IPS-18a (cell line): ENCODE measurements at regions not wholly inside any gene's neighbourhood (a gene's known extent, or its start where the extent isn't known, plus 50 kb on each side); places are given as distances from the start of the nearest gene placed in this dataset.
"Not testable (repeated sequence)": the region's sequence is repeated elsewhere in the genome, so short reads cannot be mapped to it uniquely, and the experiment has no call there.

Experiments used
- H3K27ac ChIP-seq: one replicate; pipeline ENCODE4 v1.5.1; 2013; ENCODE audit warnings: low read length
- H3K27me3 ChIP-seq: one replicate; pipeline ENCODE4 v1.6.1; 2013; ENCODE audit warnings: mild to moderate bottlenecking, low read length; ENCODE audit not compliant: control insufficient read depth, insufficient read depth
- H3K36me3 ChIP-seq: one replicate; pipeline ENCODE4 v1.6.1; 2013; ENCODE audit warnings: low read depth, low read length; ENCODE audit not compliant: control insufficient read depth
- H3K4me1 ChIP-seq: one replicate; pipeline ENCODE4 v1.6.1; 2013; ENCODE audit warnings: low read depth, low read length; ENCODE audit not compliant: control insufficient read depth
- H3K4me3 ChIP-seq: one replicate; pipeline ENCODE4 v1.5.1; 2013; ENCODE audit warnings: low read length
- H3K9ac ChIP-seq: one replicate; pipeline ENCODE4 v1.6.1; 2013; ENCODE audit warnings: mild to moderate bottlenecking, low read length, moderate library complexity
- H3K9me3 ChIP-seq: one replicate; pipeline ENCODE4 v1.6.1; 2013; ENCODE audit warnings: low read depth, low read length; ENCODE audit not compliant: control insufficient read depth

DNA sequence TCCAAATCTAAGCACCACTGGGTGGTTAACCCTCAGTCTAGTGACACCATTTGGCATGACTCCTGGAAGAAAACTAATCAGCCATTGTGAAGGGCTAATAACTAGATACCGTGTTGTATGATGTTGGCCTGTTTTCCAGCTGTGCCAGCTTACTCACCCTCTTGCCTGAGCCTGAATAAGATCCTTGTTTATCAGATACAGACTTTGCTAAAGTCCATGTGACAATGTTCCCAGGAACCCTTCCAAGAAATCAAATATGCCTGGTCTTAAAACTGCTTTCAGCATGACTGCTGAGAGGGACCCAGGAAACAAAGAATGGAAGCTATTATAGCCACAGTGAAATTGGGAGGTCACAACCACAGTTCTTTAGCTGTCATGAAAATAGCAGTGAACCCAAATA is 640.8 kb upstream of the INTU start:
- Histone ChIP-seq H3K4me3 (no peak overlapping the region), H3K9me3 (no peaks in the 10 kb centered on the region), H3K9ac (no peak overlapping the region), H3K27ac (no peak overlapping the region), H3K4me1 (no peaks in the 10 kb centered on the region), H3K27me3 (no peaks in the 10 kb centered on the region), H3K36me3 (no peaks in the 10 kb centered on the region)

DNA sequence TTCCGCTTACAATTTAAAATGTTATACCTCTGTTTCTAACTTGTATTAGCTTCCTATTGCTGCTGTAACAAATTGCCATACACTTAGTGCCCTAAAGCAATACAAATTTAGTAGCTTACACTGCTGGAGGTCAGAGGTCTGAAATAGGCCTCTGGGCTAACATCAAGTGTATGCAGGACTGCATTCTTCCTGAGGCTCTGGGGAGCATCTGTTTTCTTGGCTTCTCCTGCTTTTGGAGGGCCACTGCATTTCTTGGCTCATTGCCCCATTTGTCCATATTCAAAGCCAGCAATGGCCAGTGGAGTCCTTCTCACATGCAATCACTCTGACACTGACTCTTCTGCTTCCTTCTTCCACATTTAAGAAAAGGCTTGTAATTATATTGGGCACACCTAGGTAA is 639.8 kb upstream of the INTU start:
- H3K9ac ChIP-seq: no peak overlapping the region
- no peaks in the 10 kb centered on the region for H3K4me1 ChIP-seq
- no peak overlapping the region for H3K4me3 ChIP-seq
- H3K27me3 ChIP-seq: no peaks in the 10 kb centered on the region
- H3K9me3 ChIP-seq: no peaks in the 10 kb centered on the region
- no peak overlapping the region for H3K27ac ChIP-seq
- H3K36me3 ChIP-seq: no peaks in the 10 kb centered on the region

DNA sequence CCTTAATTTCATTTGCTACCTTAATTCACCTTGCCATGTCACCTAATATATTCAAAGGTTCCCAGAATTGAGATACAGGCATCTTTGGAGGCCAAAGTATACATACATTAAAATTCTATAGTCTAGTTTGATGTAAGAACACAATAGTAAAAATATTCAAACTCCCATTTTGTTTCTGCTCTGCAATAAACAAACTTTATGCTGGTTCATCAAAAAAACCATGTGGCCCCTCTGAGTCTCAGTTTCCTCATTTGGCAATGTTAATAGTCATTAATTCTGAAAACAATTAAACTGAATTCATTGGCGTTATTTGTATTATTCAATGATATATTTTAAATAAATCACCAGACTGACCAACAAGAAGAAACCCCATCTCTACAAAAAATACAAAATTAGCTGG is 639.4 kb upstream of the INTU start:
- no peak overlapping the region for H3K9ac ChIP-seq
- no peaks in the 10 kb centered on the region for H3K36me3 ChIP-seq
- no peaks in the 10 kb centered on the region for H3K27me3 ChIP-seq
- H3K4me1 ChIP-seq: no peaks in the 10 kb centered on the region
- no peak overlapping the region for H3K4me3 ChIP-seq
- H3K9me3 ChIP-seq: no peaks in the 10 kb centered on the region
- H3K27ac ChIP-seq: no peak overlapping the region

DNA sequence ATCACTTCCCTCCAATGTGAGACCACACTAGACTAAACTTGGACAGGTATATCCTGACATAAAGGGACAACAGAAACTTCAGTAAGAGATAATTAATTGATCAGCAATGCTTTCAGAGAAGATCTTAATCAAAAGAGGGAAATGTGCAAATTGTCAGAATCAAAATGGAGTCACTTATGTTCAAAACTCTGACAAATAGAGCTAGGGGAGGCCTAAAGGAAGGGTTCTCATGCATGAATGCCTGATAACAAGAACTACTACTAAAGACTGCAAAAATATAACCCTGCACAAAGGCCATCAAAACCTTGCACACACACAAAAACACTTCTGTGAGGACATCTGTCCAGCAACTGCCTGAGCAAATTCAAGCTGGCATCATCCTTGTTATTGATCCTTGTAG is 637.5 kb upstream of the INTU start:
- no peak overlapping the region for H3K27ac ChIP-seq
- no peaks in the 10 kb centered on the region for H3K9me3 ChIP-seq
- no peak overlapping the region for H3K9ac ChIP-seq
- no peaks in the 10 kb centered on the region for H3K4me1 ChIP-seq
- no peaks in the 10 kb centered on the region for H3K36me3 ChIP-seq
- H3K4me3 ChIP-seq: no peak overlapping the region
- H3K27me3 ChIP-seq: no peaks in the 10 kb centered on the region

DNA sequence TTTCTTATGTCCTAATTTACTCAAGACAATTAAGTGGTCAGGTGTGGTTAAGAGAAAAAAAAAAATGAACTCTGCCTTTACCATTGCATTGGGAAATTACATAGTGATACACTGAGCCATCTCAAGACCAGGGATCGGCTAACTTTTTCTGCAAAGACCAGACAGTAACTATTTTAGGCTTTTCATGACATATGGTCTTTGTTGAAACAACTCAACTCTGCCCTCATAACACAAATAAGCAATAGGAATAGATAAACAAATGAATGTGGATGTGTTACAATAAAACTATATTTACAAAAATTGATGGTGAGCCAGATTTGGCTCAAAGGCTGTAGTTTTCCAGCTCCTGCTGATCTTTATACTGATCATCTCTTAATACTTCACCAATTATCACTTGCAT is 632.6 kb upstream of the INTU start:
- Histone ChIP-seq H3K27me3 (no peaks in the 10 kb centered on the region), H3K4me3 (no peak overlapping the region), H3K9ac (no peak overlapping the region), H3K36me3 (no peaks in the 10 kb centered on the region), H3K9me3 (no peaks in the 10 kb centered on the region), H3K4me1 (no peaks in the 10 kb centered on the region), H3K27ac (no peak overlapping the region)

DNA sequence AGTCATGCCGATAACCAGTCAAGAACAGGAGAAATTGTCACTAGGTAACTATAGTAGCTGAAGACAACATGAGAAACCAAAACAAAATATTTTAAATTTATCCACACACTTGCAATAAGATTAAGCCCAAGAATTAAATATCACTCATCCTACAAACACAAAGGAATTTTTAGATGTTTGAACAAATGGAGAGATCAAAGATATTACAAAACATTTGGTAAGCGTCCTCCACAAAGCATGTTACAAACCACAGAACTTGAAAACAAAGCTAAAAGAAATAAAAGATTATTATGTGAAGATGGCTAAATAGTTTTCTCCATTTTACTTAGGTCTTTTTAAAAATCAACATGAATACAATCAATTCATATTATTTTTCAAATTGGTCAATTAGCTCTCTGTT is 631.9 kb upstream of the INTU start:
- H3K27me3 ChIP-seq: no peaks in the 10 kb centered on the region
- H3K9ac ChIP-seq: no peak overlapping the region
- no peaks in the 10 kb centered on the region for H3K4me1 ChIP-seq
- H3K27ac ChIP-seq: no peak overlapping the region
- no peak overlapping the region for H3K4me3 ChIP-seq
- H3K36me3 ChIP-seq: no peaks in the 10 kb centered on the region
- no peaks in the 10 kb centered on the region for H3K9me3 ChIP-seq

DNA sequence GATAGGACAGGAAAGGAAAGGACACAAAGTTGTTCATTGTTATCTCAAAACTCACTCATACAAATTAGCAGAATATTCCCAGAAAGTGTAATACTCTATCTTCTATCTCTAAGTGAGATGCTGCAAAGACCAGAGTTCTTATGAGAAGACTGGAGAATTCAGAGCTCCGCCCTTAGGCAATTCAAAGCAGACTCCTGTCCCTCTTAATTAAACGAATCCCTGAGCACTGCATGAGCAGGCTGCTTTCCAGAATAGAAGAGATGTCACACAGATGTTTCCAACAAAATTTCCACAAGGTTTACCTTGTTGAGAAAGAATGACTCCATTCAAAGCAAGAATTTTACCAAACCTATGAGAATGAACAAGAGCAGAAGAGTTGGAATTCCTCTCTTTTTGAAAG is 630.8 kb upstream of the INTU start:
- H3K27ac ChIP-seq: no peak overlapping the region
- no peak overlapping the region for H3K4me3 ChIP-seq
- H3K36me3 ChIP-seq: no peaks in the 10 kb centered on the region
- no peaks in the 10 kb centered on the region for H3K4me1 ChIP-seq
- no peaks in the 10 kb centered on the region for H3K27me3 ChIP-seq
- H3K9ac ChIP-seq: no peak overlapping the region
- H3K9me3 ChIP-seq: no peaks in the 10 kb centered on the region

DNA sequence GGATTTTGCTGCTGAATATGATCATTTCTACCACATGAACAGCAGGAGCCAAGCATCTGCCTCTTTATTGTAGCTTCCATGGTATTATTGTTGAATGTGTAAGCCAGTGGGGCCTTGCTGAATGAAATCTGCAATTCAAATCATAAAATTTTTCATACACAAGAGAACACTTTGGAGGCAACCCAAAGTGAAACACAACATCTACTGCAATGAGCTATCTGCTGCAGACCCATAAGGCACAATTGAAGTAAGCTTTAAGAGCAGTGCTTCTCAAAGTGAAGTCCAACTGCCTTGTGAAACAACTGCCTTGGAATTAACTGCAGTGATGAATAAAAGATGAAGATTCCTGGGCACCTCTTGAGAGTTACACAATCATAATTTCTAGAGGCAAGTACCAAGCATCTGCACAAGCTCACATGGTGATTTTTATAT is 626.3 kb upstream of the INTU start:
- Histone ChIP-seq H3K27me3 (no peaks in the 10 kb centered on the region), H3K4me3 (no peak overlapping the region), H3K36me3 (no peaks in the 10 kb centered on the region), H3K9ac (no peak overlapping the region), H3K9me3 (no peaks in the 10 kb centered on the region), H3K27ac (no peak overlapping the region), H3K4me1 (no peaks in the 10 kb centered on the region)

DNA sequence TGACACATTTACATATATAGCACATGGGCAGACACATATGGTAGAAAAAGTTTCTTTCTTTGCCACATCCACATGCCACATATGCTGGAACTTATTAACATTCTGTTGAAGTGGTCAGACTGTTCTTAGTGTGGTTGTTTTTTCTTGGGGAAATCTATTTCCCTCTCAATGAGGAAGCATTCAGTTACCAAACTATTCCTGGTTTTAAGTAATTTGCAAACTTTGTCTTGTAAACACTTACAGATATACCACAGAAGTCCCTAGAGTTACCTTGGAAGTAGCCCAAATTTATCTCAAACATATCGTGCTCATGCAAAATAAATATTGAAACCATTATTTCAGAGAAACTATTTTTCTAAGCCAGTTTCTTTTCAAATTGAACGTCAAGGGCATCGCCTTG is 625.5 kb upstream of the INTU start:
- Histone ChIP-seq H3K36me3 (no peaks in the 10 kb centered on the region), H3K9me3 (no peaks in the 10 kb centered on the region), H3K4me3 (no peak overlapping the region), H3K27me3 (no peaks in the 10 kb centered on the region), H3K9ac (no peak overlapping the region), H3K27ac (no peak overlapping the region), H3K4me1 (no peaks in the 10 kb centered on the region)

DNA sequence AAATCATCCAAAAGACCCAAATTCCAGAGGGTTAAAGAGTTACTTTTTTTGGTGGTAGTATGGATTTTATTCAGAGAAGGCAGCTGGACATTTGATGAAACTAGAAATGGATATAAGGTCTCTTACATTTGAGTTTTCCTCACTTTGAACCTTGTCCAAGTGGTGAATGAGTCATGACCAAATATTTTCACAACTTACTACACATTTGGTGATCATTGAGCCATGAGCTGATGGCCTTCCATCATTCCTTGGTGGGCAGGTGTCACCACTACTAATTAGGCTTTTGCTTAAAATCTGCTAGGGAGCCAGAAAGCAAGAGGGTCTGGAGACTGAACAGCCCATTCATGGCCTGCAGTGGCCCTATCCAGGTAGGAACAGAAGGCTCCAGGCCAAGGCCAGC is 620.2 kb upstream of the INTU start:
- H3K27me3 ChIP-seq: no peaks in the 10 kb centered on the region
- H3K9ac ChIP-seq: no peak overlapping the region
- no peaks in the 10 kb centered on the region for H3K9me3 ChIP-seq
- no peak overlapping the region for H3K27ac ChIP-seq
- no peaks in the 10 kb centered on the region for H3K4me1 ChIP-seq
- no peak overlapping the region for H3K4me3 ChIP-seq
- H3K36me3 ChIP-seq: no peaks in the 10 kb centered on the region

DNA sequence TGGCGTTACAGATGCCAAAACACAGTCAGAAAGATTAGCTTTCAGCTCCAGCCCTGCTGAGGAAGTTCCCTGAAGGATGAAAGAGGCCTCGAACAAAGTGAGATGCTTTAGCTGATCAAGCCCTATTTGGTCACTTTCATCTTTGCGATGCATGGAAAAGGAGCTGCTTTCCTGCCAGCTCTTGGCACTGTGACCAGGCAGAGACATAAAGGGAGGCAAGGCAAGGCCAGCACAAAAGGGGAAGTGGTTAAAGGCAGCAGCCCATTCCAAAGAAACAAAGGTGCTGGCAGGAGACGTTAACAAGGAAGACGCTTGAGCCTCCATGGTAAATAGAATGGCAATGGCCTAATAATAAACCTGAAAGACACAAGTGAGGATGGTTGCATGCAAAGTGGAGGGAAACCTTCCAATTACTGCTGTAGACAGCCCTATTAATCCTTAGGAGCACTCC is 617.1 kb upstream of the INTU start:
- Histone ChIP-seq H3K27me3 (no peaks in the 10 kb centered on the region), H3K9me3 (no peaks in the 10 kb centered on the region), H3K9ac (no peak overlapping the region), H3K36me3 (no peaks in the 10 kb centered on the region), H3K27ac (no peak overlapping the region), H3K4me1 (no peaks in the 10 kb centered on the region), H3K4me3 (no peak overlapping the region)

DNA sequence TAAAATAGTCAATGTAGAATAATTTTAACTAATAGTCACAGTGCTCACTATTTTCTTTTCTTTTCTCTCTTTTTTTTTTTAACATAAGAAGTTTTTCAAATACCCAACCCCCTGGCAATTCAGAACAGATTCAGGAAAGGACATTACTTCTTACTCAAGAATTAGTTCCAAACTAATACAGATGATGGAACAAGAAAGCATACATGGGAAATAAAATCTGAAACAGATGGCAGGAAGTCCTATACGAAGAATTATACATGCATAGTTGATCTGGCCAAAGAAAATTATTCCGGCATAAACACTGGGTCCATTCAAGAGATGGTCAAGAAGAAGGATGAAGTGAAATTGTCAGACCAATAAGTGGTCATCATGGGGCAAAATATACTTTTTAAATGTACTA is 614.4 kb upstream of the INTU start:
- H3K36me3 ChIP-seq: no peaks in the 10 kb centered on the region
- no peak overlapping the region for H3K27ac ChIP-seq
- H3K9ac ChIP-seq: no peak overlapping the region
- H3K4me1 ChIP-seq: no peaks in the 10 kb centered on the region
- H3K4me3 ChIP-seq: no peak overlapping the region
- no peaks in the 10 kb centered on the region for H3K9me3 ChIP-seq
- no peaks in the 10 kb centered on the region for H3K27me3 ChIP-seq

DNA sequence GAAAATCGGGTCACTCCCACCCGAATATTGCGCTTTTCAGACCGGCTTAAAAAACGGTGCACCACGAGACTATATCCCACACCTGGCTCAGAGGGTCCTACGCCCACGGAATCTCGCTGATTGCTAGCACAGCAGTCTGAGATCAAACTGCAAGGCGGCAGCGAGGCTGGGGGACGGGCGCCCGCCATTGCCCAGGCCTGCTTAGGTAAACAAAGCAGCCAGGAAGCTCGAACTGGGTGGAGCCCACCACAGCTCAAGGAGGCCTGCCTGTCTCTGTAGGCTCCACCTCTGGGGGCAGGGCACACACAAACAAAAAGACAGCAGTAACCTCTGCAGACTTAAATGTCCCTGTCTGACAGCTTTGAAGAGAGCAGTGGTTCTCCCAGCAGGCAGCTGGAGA is 611.9 kb upstream of the INTU start:
- not testable (repeated sequence) for H3K4me1 ChIP-seq, H3K36me3 ChIP-seq

More for the DNA sequence above, 611.9 kb upstream of the INTU start:
- not testable (repeated sequence) for H3K4me3 ChIP-seq, H3K27ac ChIP-seq, H3K9ac ChIP-seq, H3K27me3 ChIP-seq, H3K9me3 ChIP-seq
